DND-41 (cell line): ENCODE measurements at regions not wholly inside any gene's neighbourhood (a gene's known extent, or its start where the extent isn't known, plus 50 kb on each side); places are given as distances from the start of the nearest gene placed in this dataset.
"Not testable (repeated sequence)": the region's sequence is repeated elsewhere in the genome, so short reads cannot be mapped to it uniquely, and the experiment has no call there.

ENCODE experiments used
- ATAC-seq: fragments of 200-7000 bp; cut with Tn5 transposase; 3 replicates; pipeline ENCODE4 v1.9.1; 2021; ENCODE audit warnings: low read depth; ENCODE audit not compliant: insufficient read depth
- DNase-seq: peaks from one replicate; pipeline ENCODE4 v3.0.0-alpha.2; 2020
- H2AFZ ChIP-seq: 2 replicates; pipeline ENCODE4 v1.6.0; 2012; ENCODE audit warnings: low read depth, low read length
- H3K27ac ChIP-seq: 2 replicates; pipeline ENCODE4 v1.5.1; 2012; ENCODE audit warnings: low read length, inconsistent platforms
- H3K27me3 ChIP-seq: fragments of 200-600 bp; sonication (generic); 2 replicates; pipeline ENCODE4 v1.6.0; 2012; ENCODE audit warnings: low read length, mild to moderate bottlenecking, inconsistent platforms; ENCODE audit not compliant: insufficient read depth, poor library complexity
- H3K36me3 ChIP-seq: 2 replicates; pipeline ENCODE4 v1.5.1; 2012; ENCODE audit warnings: low read length, inconsistent platforms; ENCODE audit not compliant: insufficient read depth
- H3K4me1 ChIP-seq: 2 replicates; pipeline ENCODE4 v1.5.1; 2012; ENCODE audit warnings: mild to moderate bottlenecking, low read length; ENCODE audit not compliant: insufficient read depth
- H3K4me2 ChIP-seq: 2 replicates; pipeline ENCODE4 v1.6.0; 2012; ENCODE audit warnings: mild to moderate bottlenecking, moderate library complexity, low read length, inconsistent platforms; ENCODE audit not compliant: insufficient read depth
- H3K4me3 ChIP-seq, 2 experiments: fragments of 200-600 bp in 1 of 2; shearing (Covaris generic) in 1 of 2; 2 replicates each; pipeline ENCODE4 v1.5.1; 2012 to 2016; ENCODE audit warnings: inconsistent platforms in 2 of 2, low read length in 2 of 2, mild to moderate bottlenecking in 2 of 2, low read depth in 1 of 2, moderate library complexity in 1 of 2
- H3K79me2 ChIP-seq: 2 replicates; pipeline ENCODE4 v1.6.0; 2012; ENCODE audit warnings: low read length, inconsistent platforms; ENCODE audit not compliant: insufficient read depth
- H3K9ac ChIP-seq: 2 replicates; pipeline ENCODE4 v1.6.0; 2012; ENCODE audit warnings: low read depth, mild to moderate bottlenecking, inconsistent platforms, low read length, moderate library complexity
- H3K9me3 ChIP-seq: 2 replicates; pipeline ENCODE4 v1.5.1; 2012; ENCODE audit warnings: low read length, moderate library complexity, mild to moderate bottlenecking, inconsistent platforms; ENCODE audit not compliant: insufficient read depth, severe bottlenecking
- H4K20me1 ChIP-seq: 2 replicates; pipeline ENCODE4 v1.6.0; 2012; ENCODE audit warnings: low read length; ENCODE audit not compliant: insufficient read depth
- EZH2 ChIP-seq: IDR thresholded peaks from 3 replicates; pipeline ENCODE4 v1.6.1; 2012; ENCODE audit warnings: borderline replicate concordance, low read depth, mild to moderate bottlenecking, moderate library complexity, low read length, inconsistent platforms; ENCODE audit not compliant: severe bottlenecking
- TF ChIP-seq, protein P1 (sequence below): IDR thresholded peaks from 2 replicates; pipeline ENCODE4 v1.5.1; 2012; ENCODE audit warnings: borderline replicate concordance, low read length, moderate library complexity, mild to moderate bottlenecking; ENCODE audit not compliant: poor library complexity, severe bottlenecking; ENCODE audit errors: extremely low read depth

DNA sequence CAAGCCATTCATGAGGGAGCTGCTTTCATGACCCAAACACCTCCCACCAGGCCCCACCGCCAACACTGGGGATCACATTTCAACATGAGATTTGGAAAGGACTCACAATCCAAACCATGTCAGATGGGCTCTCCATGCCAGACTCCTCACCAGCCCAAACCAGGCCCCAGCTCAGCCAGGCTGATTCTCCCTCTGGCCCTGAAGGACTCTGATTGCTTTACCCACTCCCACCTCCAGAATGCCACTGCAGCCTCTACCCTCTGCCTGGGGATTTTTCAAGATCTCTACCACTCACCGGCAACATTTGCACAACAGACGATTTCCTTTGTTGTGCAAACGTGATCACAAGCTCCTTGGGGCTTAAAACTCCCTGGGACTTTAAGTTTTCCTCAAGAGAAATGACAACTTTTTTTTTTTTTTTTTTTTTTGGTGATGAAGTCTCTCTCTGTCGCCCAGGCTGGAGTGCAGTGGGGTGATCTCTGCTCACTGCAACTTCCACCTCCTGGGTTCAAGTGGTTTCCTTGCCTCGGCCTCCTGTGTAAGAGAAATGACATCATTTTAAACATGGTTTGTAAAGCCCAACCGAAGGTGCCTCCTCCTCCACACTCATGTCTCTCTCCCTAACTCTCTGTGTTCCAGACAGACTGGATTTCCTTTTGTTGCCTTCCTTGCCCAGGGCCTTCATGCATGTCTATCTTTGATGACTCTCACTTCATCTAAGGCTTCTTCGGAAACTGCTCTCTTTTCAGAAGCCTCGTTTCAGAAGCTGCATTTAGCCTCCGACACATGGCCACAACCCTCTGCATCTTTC is 147.0 kb downstream of the CDH26 start:
- peaks cover 61% of the 10 kb centered on the region for H3K36me3 ChIP-seq
- ATAC-seq (no peak), DNase-seq (no peak)
- H3K27me3 ChIP-seq, result no peaks in the 10 kb centered on the region
- H3K4me1 ChIP-seq, result peaks cover 15% of the 10 kb centered on the region
- H3K9me3 ChIP-seq, result no peaks in the 10 kb centered on the region
- H3K79me2 ChIP-seq, result peaks cover 44% of the 10 kb centered on the region
- H2AFZ ChIP-seq, result no peak overlapping the region
- no peak overlapping the region for H3K4me3 ChIP-seq
- no peak overlapping the region for H3K4me2 ChIP-seq
- H3K9ac ChIP-seq, result no peak overlapping the region
- peak overlapping the region; percentile 18; the same call in 1 of the 2 replicates for H3K27ac ChIP-seq
- no peak for TF ChIP-seq EZH2
- TF ChIP-seq, protein P1, sequence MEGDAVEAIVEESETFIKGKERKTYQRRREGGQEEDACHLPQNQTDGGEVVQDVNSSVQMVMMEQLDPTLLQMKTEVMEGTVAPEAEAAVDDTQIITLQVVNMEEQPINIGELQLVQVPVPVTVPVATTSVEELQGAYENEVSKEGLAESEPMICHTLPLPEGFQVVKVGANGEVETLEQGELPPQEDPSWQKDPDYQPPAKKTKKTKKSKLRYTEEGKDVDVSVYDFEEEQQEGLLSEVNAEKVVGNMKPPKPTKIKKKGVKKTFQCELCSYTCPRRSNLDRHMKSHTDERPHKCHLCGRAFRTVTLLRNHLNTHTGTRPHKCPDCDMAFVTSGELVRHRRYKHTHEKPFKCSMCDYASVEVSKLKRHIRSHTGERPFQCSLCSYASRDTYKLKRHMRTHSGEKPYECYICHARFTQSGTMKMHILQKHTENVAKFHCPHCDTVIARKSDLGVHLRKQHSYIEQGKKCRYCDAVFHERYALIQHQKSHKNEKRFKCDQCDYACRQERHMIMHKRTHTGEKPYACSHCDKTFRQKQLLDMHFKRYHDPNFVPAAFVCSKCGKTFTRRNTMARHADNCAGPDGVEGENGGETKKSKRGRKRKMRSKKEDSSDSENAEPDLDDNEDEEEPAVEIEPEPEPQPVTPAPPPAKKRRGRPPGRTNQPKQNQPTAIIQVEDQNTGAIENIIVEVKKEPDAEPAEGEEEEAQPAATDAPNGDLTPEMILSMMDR, result no peak
- H4K20me1 ChIP-seq, result peaks cover 38% of the 10 kb centered on the region; the same call in 1 of the 2 replicates

DNA sequence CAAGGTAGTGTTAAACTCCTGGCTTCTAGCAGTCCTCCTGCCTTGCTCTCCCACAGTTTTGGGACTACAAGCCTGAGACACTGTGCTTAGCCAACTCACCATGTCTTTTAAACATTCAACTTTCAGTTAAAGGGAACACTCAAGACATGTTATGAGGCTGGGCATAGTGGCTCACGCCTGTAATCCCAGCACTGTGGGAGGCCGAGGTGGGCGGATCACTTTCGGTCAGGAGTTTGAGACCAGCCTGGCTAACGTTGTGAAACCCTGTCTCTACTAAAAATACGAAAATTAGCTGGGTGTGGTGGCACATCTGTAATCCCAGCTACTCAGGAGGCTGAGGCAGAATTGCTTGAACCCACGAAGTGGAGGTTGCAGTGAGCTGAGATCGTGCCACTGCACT is 148.0 kb downstream of the CDH26 start:
- Histone ChIP-seq H4K20me1 (peaks cover 38% of the 10 kb centered on the region), H3K36me3 (peaks cover 55% of the 10 kb centered on the region), H3K79me2 (peaks cover 50% of the 10 kb centered on the region)
- not testable (repeated sequence) for H3K9me3 ChIP-seq, H3K27ac ChIP-seq, H3K4me1 ChIP-seq, H3K4me2 ChIP-seq, H2AFZ ChIP-seq, H3K9ac ChIP-seq, H3K27me3 ChIP-seq, H3K4me3 ChIP-seq, DNase-seq, ATAC-seq

DNA sequence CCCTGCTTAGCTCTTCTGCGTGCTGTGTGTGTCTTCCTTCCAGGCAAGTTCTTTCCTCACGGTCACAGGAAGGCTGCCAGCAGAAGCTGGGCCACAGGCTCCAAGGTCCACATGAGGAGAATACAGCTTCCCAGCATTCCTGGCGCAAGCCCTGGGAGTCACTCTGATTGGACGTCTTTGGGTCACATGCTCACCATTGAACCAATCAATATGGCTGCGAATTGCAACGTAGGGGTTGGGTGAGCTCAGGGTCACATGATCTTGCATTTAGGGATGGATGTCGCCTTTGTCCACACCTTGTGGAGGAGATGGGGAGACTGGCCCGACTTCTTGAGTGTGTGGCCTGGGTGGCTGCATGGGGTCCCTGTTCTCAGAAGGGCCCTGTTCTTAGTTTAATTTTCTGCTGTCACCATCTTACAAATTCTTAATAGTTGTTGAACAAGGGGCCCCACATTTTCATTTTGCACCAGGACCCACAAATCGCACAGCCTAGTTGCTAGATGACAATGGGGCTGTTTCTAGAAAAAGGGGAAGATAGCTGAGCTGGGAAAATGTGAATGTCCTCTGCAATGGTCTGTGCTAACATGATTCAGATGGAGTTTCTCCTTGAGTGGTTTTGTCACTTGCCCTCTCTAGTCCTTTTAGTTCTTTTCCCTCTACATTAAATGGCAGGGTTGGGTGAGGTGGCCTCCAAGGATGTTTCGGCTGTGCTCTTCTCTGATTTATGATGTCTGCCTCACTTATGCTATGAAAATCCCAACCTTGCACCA is 149.6 kb downstream of the CDH26 start:
- Histone ChIP-seq H3K36me3 (peaks cover 50% of the 10 kb centered on the region), H3K27ac (no peak overlapping the region), H3K9ac (no peak overlapping the region), H3K4me3 (no peak overlapping the region), H2AFZ (no peak overlapping the region), H4K20me1 (peaks cover 30% of the 10 kb centered on the region), H3K4me2 (no peak overlapping the region), H3K4me1 (no peaks in the 10 kb centered on the region), H3K79me2 (peaks cover 43% of the 10 kb centered on the region), H3K9me3 (no peaks in the 10 kb centered on the region), H3K27me3 (no peaks in the 10 kb centered on the region)
- no peak for DNase-seq
- no peak for TF ChIP-seq EZH2
- TF ChIP-seq, protein P1, result no peak
- ATAC-seq, result no peak

DNA sequence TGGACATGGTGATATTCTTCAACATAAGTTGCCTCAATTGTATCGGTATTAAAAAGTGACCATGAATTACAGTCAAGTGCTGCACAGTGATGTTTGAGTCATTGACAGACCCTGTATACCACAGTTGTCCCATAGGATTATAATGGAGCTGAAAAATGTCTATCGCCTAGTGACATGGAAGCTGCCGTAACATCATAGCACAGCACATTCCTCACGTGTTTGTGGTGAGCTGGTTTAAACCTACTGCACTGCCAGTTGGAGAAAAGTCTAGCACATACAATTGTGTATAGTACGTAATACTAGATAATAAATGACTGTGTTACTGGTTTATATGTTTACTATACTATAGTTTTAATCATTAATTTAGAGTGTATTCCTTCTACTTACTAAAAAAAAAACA is 150.2 kb downstream of the CDH26 start:
- H3K36me3 ChIP-seq, result peaks cover 51% of the 10 kb centered on the region

More for the DNA sequence above, 150.2 kb downstream of the CDH26 start:
- Histone ChIP-seq H4K20me1 (peaks cover 34% of the 10 kb centered on the region), H3K4me1 (no peaks in the 10 kb centered on the region), H2AFZ (no peak overlapping the region), H3K4me2 (no peak overlapping the region), H3K9me3 (no peaks in the 10 kb centered on the region), H3K27ac (no peak overlapping the region), H3K4me3 (no peak overlapping the region), H3K27me3 (no peaks in the 10 kb centered on the region), H3K79me2 (peaks cover 46% of the 10 kb centered on the region), H3K9ac (no peak overlapping the region)
- no peak for TF ChIP-seq EZH2
- TF ChIP-seq, protein P1, result no peak
- ATAC-seq (no peak), DNase-seq (no peak)
